ENCODE measurements at regions not wholly inside any gene's neighbourhood (a gene's known extent, or its start where the extent isn't known, plus 50 kb on each side); places are given as distances from the start of the nearest gene placed in this dataset.
"Not testable (repeated sequence)": the region's sequence is repeated elsewhere in the genome, so short reads cannot be mapped to it uniquely, and the experiment has no call there.

DNA sequence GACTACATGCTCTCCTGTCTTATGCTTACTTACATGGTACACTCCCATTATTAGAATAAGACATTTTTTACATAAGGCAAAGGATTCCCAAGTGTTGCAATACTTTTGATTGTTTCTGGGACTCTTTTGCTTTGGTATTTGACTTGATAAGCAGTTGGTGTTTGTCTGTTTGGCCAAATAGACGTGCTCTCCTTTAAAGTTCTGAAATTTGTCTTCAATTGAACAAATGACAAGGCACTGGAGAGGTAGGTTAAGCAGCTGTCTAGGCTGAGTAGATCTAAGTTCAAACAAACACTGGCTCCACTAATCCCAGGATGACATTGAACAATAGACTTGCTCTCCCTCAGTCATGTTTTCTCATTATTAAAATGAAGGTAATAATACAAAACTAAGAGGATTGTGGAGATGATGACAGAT is 430.5 kb downstream of the STK39 start:
- WGBS, 2 donors = 58 to 64% methylated on average over 1 of the region's 1 CpG
- DNase-seq = no peak
- Histone ChIP-seq H3K4me3 (no peak overlapping the region), H3K36me3 (no peaks in the 10 kb centered on the region), H3K9me3 (no peaks in the 10 kb centered on the region), H3K27me3 (no peaks in the 10 kb centered on the region), H3K27ac (no peak overlapping the region), H3K4me1 (no peaks in the 10 kb centered on the region)
- intact Hi-C loops (cut with DNase I) = no loop called here
- TF ChIP-seq POLR2A (IDR thresholded peaks at IDR 0.05) (no peak), EP300 (IDR thresholded peaks at IDR 0.05) (no peak), POLR2AphosphoS5 (IDR thresholded peaks at IDR 0.05) (no peak)
- TF ChIP-seq, protein P1, sequence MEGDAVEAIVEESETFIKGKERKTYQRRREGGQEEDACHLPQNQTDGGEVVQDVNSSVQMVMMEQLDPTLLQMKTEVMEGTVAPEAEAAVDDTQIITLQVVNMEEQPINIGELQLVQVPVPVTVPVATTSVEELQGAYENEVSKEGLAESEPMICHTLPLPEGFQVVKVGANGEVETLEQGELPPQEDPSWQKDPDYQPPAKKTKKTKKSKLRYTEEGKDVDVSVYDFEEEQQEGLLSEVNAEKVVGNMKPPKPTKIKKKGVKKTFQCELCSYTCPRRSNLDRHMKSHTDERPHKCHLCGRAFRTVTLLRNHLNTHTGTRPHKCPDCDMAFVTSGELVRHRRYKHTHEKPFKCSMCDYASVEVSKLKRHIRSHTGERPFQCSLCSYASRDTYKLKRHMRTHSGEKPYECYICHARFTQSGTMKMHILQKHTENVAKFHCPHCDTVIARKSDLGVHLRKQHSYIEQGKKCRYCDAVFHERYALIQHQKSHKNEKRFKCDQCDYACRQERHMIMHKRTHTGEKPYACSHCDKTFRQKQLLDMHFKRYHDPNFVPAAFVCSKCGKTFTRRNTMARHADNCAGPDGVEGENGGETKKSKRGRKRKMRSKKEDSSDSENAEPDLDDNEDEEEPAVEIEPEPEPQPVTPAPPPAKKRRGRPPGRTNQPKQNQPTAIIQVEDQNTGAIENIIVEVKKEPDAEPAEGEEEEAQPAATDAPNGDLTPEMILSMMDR (IDR thresholded peaks at IDR 0.05) = no peak

DNA sequence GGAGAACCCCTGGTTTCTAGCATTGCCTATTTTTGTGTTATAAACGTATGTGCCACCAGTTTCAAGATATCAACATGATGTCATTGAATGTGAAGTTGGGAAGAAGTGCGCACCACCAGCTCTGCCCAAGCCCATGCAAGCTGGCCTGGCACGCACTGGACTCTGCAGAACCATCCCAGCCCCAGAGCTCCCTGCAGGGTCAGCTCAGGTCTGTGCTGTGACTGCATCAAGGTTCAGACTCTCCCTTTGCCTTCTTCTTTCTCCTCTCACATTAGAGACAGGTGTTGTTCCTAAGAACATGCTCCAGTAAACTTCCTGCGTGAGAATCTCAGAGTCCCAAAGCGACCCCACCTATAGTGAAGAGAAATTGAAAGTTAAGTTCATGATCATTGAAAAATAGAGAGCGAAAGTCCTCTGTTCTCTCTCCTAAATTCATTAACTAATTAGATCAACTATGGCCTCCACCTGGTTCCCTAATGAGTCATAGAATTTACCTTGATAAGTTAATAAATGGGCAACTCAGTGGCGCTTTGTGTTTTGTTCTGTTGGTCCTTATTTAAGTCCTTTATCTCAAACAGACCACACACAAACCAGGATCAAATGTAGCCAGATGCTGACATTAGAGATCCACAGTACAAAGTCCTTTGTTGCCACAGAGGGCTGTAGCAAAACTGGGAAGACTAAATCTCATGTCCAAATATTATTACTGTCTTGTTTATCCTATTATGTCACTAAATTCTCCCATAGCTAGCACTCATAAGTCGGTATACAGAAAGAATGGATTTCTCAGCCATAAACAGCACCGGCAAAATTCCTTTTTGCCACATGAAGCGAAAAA is 432.3 kb downstream of the STK39 start:
- no peaks in the 10 kb centered on the region for H3K27me3 ChIP-seq
- no peaks in the 10 kb centered on the region for H3K36me3 ChIP-seq
- 80 to 81% methylated on average over 10 of the region's 10 CpGs for WGBS, 2 donors
- no peaks in the 10 kb centered on the region for H3K9me3 ChIP-seq
- intact Hi-C loops (cut with DNase I) = no loop called here
- H3K27ac ChIP-seq = no peak overlapping the region
- H3K4me3 ChIP-seq = no peak overlapping the region
- no peak for DNase-seq
- TF ChIP-seq POLR2AphosphoS5 (IDR thresholded peaks at IDR 0.05) (no peak), EP300 (IDR thresholded peaks at IDR 0.05) (no peak), POLR2A (IDR thresholded peaks at IDR 0.05) (no peak)
- TF ChIP-seq, protein P1 (IDR thresholded peaks at IDR 0.05) = no peak
- H3K4me1 ChIP-seq = no peaks in the 10 kb centered on the region

DNA sequence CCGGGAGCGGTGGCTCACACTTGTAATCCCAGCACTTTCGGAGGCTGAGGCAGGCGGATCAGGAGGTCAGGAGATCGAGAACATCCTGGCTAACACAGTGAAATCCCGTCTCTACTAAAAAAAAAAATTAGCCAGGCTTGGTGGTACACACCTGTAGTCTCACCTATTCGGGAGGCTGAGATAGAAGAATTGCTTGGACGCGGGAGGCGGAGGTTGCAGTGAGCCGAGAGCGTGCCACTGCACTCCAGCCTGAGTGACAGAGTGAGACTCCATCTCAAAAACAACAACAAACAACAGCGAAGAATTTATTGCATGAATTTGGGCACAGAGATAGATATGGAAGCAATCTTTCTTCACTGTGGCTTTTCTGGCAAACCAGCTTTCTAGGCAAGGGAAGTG is 432.9 kb downstream of the STK39 start:
- H3K4me1 ChIP-seq; H3K4me3 ChIP-seq; H3K36me3 ChIP-seq; H3K27me3 ChIP-seq; DNase-seq; H3K27ac ChIP-seq; H3K9me3 ChIP-seq; intact Hi-C loops (cut with DNase I): not testable (repeated sequence)
- 94 to 95% methylated on average over 13 of the region's 13 CpGs for WGBS, 2 donors

DNA sequence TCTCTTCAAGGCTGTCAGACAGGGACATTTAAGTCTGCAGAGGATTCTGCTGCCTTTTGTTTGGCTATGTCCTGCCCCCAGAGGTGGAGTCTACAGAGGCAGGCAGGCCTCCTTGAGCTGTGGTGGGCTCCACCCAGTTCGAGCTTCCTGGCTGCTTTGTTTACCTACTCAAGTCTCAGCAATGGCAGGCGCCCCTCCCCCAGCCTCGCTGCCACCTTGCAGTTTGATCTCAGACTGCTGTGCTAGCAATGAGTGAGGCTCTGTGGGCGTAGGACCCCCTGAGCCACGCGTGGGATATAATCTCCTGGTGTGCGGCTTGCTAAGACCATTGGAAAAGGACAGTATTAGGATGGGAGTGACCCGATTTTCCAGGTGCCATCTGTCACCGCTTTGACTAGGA is 437.6 kb downstream of the STK39 start:
- H3K9me3 ChIP-seq; H3K27me3 ChIP-seq; H3K4me3 ChIP-seq; H3K27ac ChIP-seq; H3K4me1 ChIP-seq; intact Hi-C loops (cut with DNase I); DNase-seq; H3K36me3 ChIP-seq: not testable (repeated sequence)
- 85 to 87% methylated on average over 9 of the region's 9 CpGs for WGBS, 2 donors

DNA sequence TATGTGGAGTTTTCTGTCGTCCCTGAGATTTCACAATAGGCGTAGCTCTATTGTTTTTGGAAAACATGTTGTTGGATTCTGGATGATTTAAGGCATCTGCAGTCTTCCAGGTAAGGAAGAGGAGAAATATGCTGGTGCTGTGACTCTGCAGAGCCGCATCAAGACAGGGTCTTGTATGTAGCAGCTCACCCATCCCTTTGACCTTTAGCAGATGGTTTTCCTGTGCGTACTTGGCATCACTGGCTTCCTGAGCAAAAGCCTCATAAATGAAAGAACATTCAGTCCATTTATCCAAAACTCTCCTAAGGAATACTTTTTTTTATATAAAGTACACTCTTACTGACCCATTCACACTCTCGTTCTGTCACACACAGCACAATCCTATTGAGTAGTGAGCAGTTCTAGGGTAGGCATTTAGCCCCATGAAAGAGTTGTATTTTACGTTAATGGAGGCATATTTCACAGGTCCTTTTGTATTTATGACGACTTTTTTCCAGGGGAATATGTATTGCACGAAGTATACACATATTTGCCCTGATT is 443.9 kb downstream of the STK39 start:
- H3K36me3 ChIP-seq = no peaks in the 10 kb centered on the region
- no peak overlapping the region for H3K27ac ChIP-seq
- no peak for DNase-seq
- H3K4me1 ChIP-seq = no peaks in the 10 kb centered on the region
- no peak overlapping the region for H3K4me3 ChIP-seq
- H3K27me3 ChIP-seq = no peaks in the 10 kb centered on the region
- WGBS, 2 donors = 87 to 89% methylated on average over 8 of the region's 8 CpGs
- TF ChIP-seq POLR2AphosphoS5 (IDR thresholded peaks at IDR 0.05) (no peak), POLR2A (IDR thresholded peaks at IDR 0.05) (no peak), EP300 (IDR thresholded peaks at IDR 0.05) (no peak)
- TF ChIP-seq, protein P1 (IDR thresholded peaks at IDR 0.05) = no peak
- intact Hi-C loops (cut with DNase I) = no loop called here
- peaks cover 0 to 2% (median 0%) of the 10 kb centered on the region in 4 donors for H3K9me3 ChIP-seq
